A673 (cell line): ENCODE measurements at regions not wholly inside any gene's neighbourhood (a gene's known extent, or its start where the extent isn't known, plus 50 kb on each side); places are given as distances from the start of the nearest gene placed in this dataset.

ENCODE experiments used
- BruUV-seq: library from RNA; stranded (reverse); fragments of 400-500 nt; replicated peaks from 2 replicates; lab custom pipeline; 2021; lab: Mats Ljungman, UMichigan
- CTCF ChIA-PET: fragments of 300-600 bp; sonication (Branson Sonifier 250); formaldehyde crosslinking; loops from one replicate; lab custom pipeline; 2022; ENCODE audit warnings: antibody characterized with exemption; lab: Charles Lee
- POLR2A ChIA-PET: fragments of 300-600 bp; sonication (Branson Sonifier 250); formaldehyde crosslinking; loops from one replicate; lab custom pipeline; 2022; ENCODE audit warnings: antibody characterized with exemption; ENCODE audit not compliant: low non-redundant PET; lab: Charles Lee
- DNase-seq: peaks from one replicate; pipeline ENCODE4 v3.0.0-alpha.2; 2015; ENCODE audit warnings: low spot score
- H3K27ac ChIP-seq: fragments of 200-600 bp; sonication (generic); 2 replicates; pipeline ENCODE4 v1.5.1; 2016; ENCODE audit warnings: mixed run types, low read depth, mild to moderate bottlenecking, mixed read lengths, antibody characterized with exemption, low read length; ENCODE audit not compliant: poor library complexity, severe bottlenecking
- H3K27me3 ChIP-seq: fragments of 200-600 bp; sonication (generic); replicated peaks from 2 replicates; pipeline ENCODE4 v1.6.1; 2017; ENCODE audit warnings: mixed run types, low read depth, mild to moderate bottlenecking, mixed read lengths, antibody characterized with exemption, low read length; ENCODE audit not compliant: insufficient read depth, poor library complexity
- H3K36me3 ChIP-seq: fragments of 200-600 bp; sonication (generic); 2 replicates; pipeline ENCODE4 v1.6.1; 2016; ENCODE audit warnings: mixed run types, mild to moderate bottlenecking, mixed read lengths, antibody characterized with exemption, low read length; ENCODE audit not compliant: insufficient read depth, poor library complexity, severe bottlenecking
- H3K4me1 ChIP-seq: fragments of 200-600 bp; sonication (generic); 2 replicates; pipeline ENCODE4 v1.6.1; 2017; ENCODE audit warnings: mixed run types, mild to moderate bottlenecking, mixed read lengths, antibody characterized with exemption, low read length; ENCODE audit not compliant: insufficient read depth, poor library complexity, severe bottlenecking
- H3K4me3 ChIP-seq: fragments of 200-600 bp; sonication (generic); 2 replicates; pipeline ENCODE4 v1.5.1; 2016; ENCODE audit warnings: low read depth, mixed run types, mild to moderate bottlenecking, mixed read lengths, low read length; ENCODE audit not compliant: poor library complexity, severe bottlenecking
- H3K9me3 ChIP-seq: fragments of 200-600 bp; sonication (generic); 2 replicates; pipeline ENCODE4 v1.6.1; 2016; ENCODE audit warnings: mixed run types, low read depth, mild to moderate bottlenecking, mixed read lengths, antibody characterized with exemption, low read length; ENCODE audit not compliant: poor library complexity, severe bottlenecking
- EZH2 ChIP-seq: fragments of 200-600 bp; sonication (generic); IDR thresholded peaks from 2 replicates; pipeline ENCODE4 v1.6.1; 2017; ENCODE audit warnings: borderline replicate concordance, low read depth, mild to moderate bottlenecking, mixed read lengths, antibody characterized with exemption, low read length; ENCODE audit not compliant: poor library complexity, severe bottlenecking
- intact Hi-C: fragments of 100-400 bp; cut with micrococcal nuclease; formaldehyde crosslinking; loops from one replicate; pipeline ENCODE4 v1.10.0; 2022; ENCODE audit not compliant: unreplicated experiment
- TF ChIP-seq, protein P1 (sequence below): fragments of 300-800, 200-600 bp; sonication (generic); conservative IDR thresholded peaks from 2 replicates; pipeline ENCODE4 v1.5.1; 2017; ENCODE audit warnings: low read depth, mild to moderate bottlenecking, antibody characterized with exemption, low read length, moderate library complexity, mixed read lengths

DNA sequence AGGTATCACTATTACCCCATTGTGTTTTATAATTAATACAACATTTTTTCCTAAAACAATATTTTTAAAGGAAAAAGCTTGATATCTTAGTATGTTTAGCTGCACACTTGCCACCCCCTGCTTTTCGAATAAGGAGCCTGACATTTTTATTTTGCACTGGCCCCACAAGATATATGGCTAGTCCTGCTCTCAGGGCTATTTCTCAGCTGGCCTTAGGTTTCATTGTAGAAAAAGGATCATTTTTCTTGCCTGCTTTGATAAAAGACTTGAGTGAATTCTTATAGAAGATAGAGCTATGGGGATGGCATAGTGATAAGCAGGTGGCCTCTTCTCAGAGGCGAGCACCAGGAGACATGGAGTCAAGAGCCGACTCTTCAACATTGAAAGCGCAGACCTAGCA, 167.0 kb downstream of the FAM78B start:
- Histone ChIP-seq H3K9me3 (no peaks in the 10 kb centered on the region), H3K36me3 (no peaks in the 10 kb centered on the region), H3K4me3 (no peak overlapping the region), H3K27me3 (peaks cover 4% of the 10 kb centered on the region), H3K4me1 (no peaks in the 10 kb centered on the region), H3K27ac (no peak overlapping the region)
- TF ChIP-seq EZH2: no peak
- TF ChIP-seq, protein P1, sequence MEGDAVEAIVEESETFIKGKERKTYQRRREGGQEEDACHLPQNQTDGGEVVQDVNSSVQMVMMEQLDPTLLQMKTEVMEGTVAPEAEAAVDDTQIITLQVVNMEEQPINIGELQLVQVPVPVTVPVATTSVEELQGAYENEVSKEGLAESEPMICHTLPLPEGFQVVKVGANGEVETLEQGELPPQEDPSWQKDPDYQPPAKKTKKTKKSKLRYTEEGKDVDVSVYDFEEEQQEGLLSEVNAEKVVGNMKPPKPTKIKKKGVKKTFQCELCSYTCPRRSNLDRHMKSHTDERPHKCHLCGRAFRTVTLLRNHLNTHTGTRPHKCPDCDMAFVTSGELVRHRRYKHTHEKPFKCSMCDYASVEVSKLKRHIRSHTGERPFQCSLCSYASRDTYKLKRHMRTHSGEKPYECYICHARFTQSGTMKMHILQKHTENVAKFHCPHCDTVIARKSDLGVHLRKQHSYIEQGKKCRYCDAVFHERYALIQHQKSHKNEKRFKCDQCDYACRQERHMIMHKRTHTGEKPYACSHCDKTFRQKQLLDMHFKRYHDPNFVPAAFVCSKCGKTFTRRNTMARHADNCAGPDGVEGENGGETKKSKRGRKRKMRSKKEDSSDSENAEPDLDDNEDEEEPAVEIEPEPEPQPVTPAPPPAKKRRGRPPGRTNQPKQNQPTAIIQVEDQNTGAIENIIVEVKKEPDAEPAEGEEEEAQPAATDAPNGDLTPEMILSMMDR: no peak
- ChIA-PET POLR2A (no interaction called here), CTCF (no interaction called here)
- intact Hi-C loops: no loop called here
- no peak for DNase-seq
- no TSS peak for BruUV-seq

GRCh38 chr1:166007176-166007575, 159.6 kb downstream of the FAM78B start:
- no peak for DNase-seq
- ChIA-PET POLR2A (no interaction called here), CTCF (no interaction called here)
- no peaks in the 10 kb centered on the region for H3K36me3 ChIP-seq
- intact Hi-C loops: no loop called here
- TF ChIP-seq, protein P1: no peak
- no peak for TF ChIP-seq EZH2
- no peak overlapping the region for H3K27ac ChIP-seq
- H3K9me3 ChIP-seq: no peaks in the 10 kb centered on the region
- H3K4me1 ChIP-seq: no peaks in the 10 kb centered on the region
- H3K27me3 ChIP-seq: peaks cover 10% of the 10 kb centered on the region
- BruUV-seq: no TSS peak
- no peak overlapping the region for H3K4me3 ChIP-seq

- H3K36me3 ChIP-seq: no peaks in the 10 kb centered on the region
- no peak for TF ChIP-seq EZH2
- DNase-seq: no peak
- POLR2A ChIA-PET: no interaction called here
- CTCF ChIA-PET: no interaction called here
- H3K4me1 ChIP-seq: no peaks in the 10 kb centered on the region
- intact Hi-C loops: no loop called here
- BruUV-seq: no TSS peak
- H3K4me3 ChIP-seq: no peak overlapping the region
- peaks cover 11% of the 10 kb centered on the region for H3K27me3 ChIP-seq
- no peak overlapping the region for H3K27ac ChIP-seq
- no peaks in the 10 kb centered on the region for H3K9me3 ChIP-seq
Measured at GRCh38 chr1:166013232-166013631, 153.6 kb downstream of the FAM78B start.

DNA sequence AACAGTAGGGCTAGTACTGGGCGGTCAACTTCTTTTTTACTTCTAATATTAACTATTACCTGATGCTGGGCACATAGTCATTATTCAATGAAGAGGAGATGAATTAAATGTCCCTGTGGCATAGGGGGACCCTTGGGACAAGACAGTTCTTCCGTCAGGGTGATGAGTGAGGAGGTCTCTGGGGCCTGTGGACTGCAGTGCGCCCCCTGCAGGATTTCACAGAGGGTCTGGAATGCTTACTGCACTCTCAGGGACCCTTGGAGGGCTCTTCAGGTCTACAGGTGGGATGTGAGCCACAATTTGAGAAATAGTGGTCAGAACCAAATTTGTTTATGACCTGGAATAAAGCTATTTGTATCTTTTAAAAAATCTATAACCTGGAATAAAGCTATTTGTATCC, 149.4 kb downstream of the FAM78B start:
- Histone ChIP-seq H3K36me3 (no peaks in the 10 kb centered on the region), H3K4me1 (no peaks in the 10 kb centered on the region), H3K27ac (no peak overlapping the region), H3K27me3 (peaks cover 42% of the 10 kb centered on the region), H3K9me3 (no peaks in the 10 kb centered on the region), H3K4me3 (no peak overlapping the region)
- ChIA-PET CTCF (no interaction called here), POLR2A (no interaction called here)
- DNase-seq: peak; percentile 28
- intact Hi-C loops: no loop called here
- TF ChIP-seq EZH2: no peak
- TF ChIP-seq, protein P1: peak; percentile 59
- no TSS peak for BruUV-seq
